GM23248 (cell line): ENCODE measurements at regions not wholly inside any gene's neighbourhood (a gene's known extent, or its start where the extent isn't known, plus 50 kb on each side); places are given as distances from the start of the nearest gene placed in this dataset.

Experiments used
- DNase-seq: peaks from one replicate; pipeline ENCODE4 v3.0.0-alpha.2; 2015
- H2AFZ ChIP-seq: fragments of 200-600 bp; sonication (generic); 2 replicates; pipeline ENCODE4 v1.6.1; 2016; ENCODE audit warnings: antibody characterized with exemption
- H3F3A ChIP-seq: fragments of 200-600 bp; sonication (generic); 2 replicates; pipeline ENCODE4 v1.6.1; 2016; ENCODE audit warnings: mild to moderate bottlenecking, antibody characterized with exemption, mixed run types; ENCODE audit not compliant: insufficient read depth
- H3K27ac ChIP-seq: fragments of 200-600 bp; sonication (generic); 2 replicates; pipeline ENCODE4 v1.5.1; 2016; ENCODE audit warnings: mild to moderate bottlenecking
- H3K27me3 ChIP-seq: fragments of 200-600 bp; sonication (generic); replicated peaks from 2 replicates; pipeline ENCODE4 v1.6.1; 2016; ENCODE audit warnings: mild to moderate bottlenecking; ENCODE audit not compliant: insufficient read depth
- H3K36me3 ChIP-seq: fragments of 200-600 bp; sonication (generic); 2 replicates; pipeline ENCODE4 v1.6.1; 2016; ENCODE audit warnings: low read depth, mild to moderate bottlenecking
- H3K4me1 ChIP-seq: fragments of 200-600 bp; sonication (generic); 2 replicates; pipeline ENCODE4 v1.6.1; 2016; ENCODE audit warnings: mild to moderate bottlenecking; ENCODE audit not compliant: insufficient read depth
- H3K4me2 ChIP-seq: fragments of 200-600 bp; sonication (generic); one replicate; pipeline ENCODE4 v1.6.1; 2016; ENCODE audit warnings: mild to moderate bottlenecking; ENCODE audit not compliant: unreplicated experiment
- H3K4me3 ChIP-seq: fragments of 200-600 bp; sonication (generic); 2 replicates; pipeline ENCODE4 v1.5.1; 2016; ENCODE audit warnings: mild to moderate bottlenecking
- H3K79me2 ChIP-seq: fragments of 200-600 bp; sonication (generic); 2 replicates; pipeline ENCODE4 v1.6.1; 2016; ENCODE audit warnings: mild to moderate bottlenecking; ENCODE audit not compliant: insufficient read depth
- H3K9ac ChIP-seq: fragments of 200-600 bp; sonication (generic); 2 replicates; pipeline ENCODE4 v1.6.1; 2016; ENCODE audit warnings: mild to moderate bottlenecking
- H3K9me2 ChIP-seq: fragments of 200-600 bp; sonication (generic); 2 replicates; pipeline ENCODE4 v1.6.1; 2016; ENCODE audit warnings: mixed run types, mild to moderate bottlenecking, moderate library complexity; ENCODE audit not compliant: insufficient read depth
- H3K9me3 ChIP-seq: fragments of 200-600 bp; sonication (generic); one replicate; pipeline ENCODE4 v1.6.1; 2017; ENCODE audit warnings: low read depth
- H4K20me1 ChIP-seq: fragments of 200-600 bp; sonication (generic); 2 replicates; pipeline ENCODE4 v1.6.0; 2016; ENCODE audit not compliant: insufficient read depth
- EZH2 ChIP-seq: fragments of 200-600 bp; sonication (generic); IDR thresholded peaks from 2 replicates; pipeline ENCODE4 v1.6.1; 2018; ENCODE audit warnings: antibody characterized with exemption, mild to moderate bottlenecking; ENCODE audit not compliant: insufficient read depth, poor library complexity, severe bottlenecking
- EZH2phosphoT487 ChIP-seq: fragments of 200-600 bp; sonication (generic); IDR thresholded peaks from 2 replicates; pipeline ENCODE4 v1.6.1; 2018; ENCODE audit warnings: antibody characterized with exemption, moderate library complexity, mild to moderate bottlenecking, low read depth; ENCODE audit not compliant: insufficient read depth
- WGBS, 2 experiments: methylation state at CpG; one replicate each; pipeline ENCODE4 v1.1.6; 2015 to 2017; ENCODE audit warnings: low lambda C conversion rate in 2 of 2, low coverage in 1 of 2; ENCODE audit errors: missing lambda C conversion rate in 2 of 2; 5-methylcytosine and 5-hydroxymethylcytosine counted together
- in situ Hi-C: fragments of 300-500 bp; cut with MboI; formaldehyde crosslinking; loops from 2 replicates; pipeline ENCODE4 v1.15.0; 2020

GRCh38 chr1:2868571-2869195 lies 67.2 kb upstream of the TTC34 start:
- Histone ChIP-seq H3K4me3 (no peak overlapping the region), H3K9ac (no peak overlapping the region), H3F3A (no peaks in the 10 kb centered on the region), H3K4me2 (no peak overlapping the region), H3K79me2 (no peaks in the 10 kb centered on the region), H2AFZ (no peak overlapping the region), H3K36me3 (no peaks in the 10 kb centered on the region), H3K9me3 (no peaks in the 10 kb centered on the region), H3K4me1 (no peaks in the 10 kb centered on the region), H3K27me3 (no peaks in the 10 kb centered on the region), H3K9me2 (no peaks in the 10 kb centered on the region), H3K27ac (no peak overlapping the region), H4K20me1 (no peaks in the 10 kb centered on the region)
- WGBS, 2 experiments = 16 to 17% methylated on average over 23 of the region's 23 CpGs
- DNase-seq = no peak
- in situ Hi-C loops = no loop called here
- TF ChIP-seq EZH2phosphoT487 = no peak
- no peak for TF ChIP-seq EZH2

- H3K27me3 ChIP-seq = no peaks in the 10 kb centered on the region
- no peak overlapping the region for H3K4me2 ChIP-seq
- no peak overlapping the region for H3K9ac ChIP-seq
- no peaks in the 10 kb centered on the region for H3K36me3 ChIP-seq
- 41 to 44% methylated on average over 6 of the region's 6 CpGs for WGBS, 2 experiments
- no peaks in the 10 kb centered on the region for H3K9me3 ChIP-seq
- H3F3A ChIP-seq = no peaks in the 10 kb centered on the region
- in situ Hi-C loops = no loop called here
- no peak overlapping the region for H3K4me3 ChIP-seq
- no peaks in the 10 kb centered on the region for H4K20me1 ChIP-seq
- H3K9me2 ChIP-seq = no peaks in the 10 kb centered on the region
- H3K4me1 ChIP-seq = no peaks in the 10 kb centered on the region
- H3K79me2 ChIP-seq = no peaks in the 10 kb centered on the region
- no peak overlapping the region for H2AFZ ChIP-seq
- DNase-seq = no peak
- TF ChIP-seq EZH2phosphoT487 (no peak), EZH2 (no peak)
- H3K27ac ChIP-seq = no peak overlapping the region
These were observed 69.8 kb upstream of the TTC34 start for GRCh38 chr1:2871246-2871815.

- Histone ChIP-seq H3K9me3 (no peaks in the 10 kb centered on the region), H3K27ac (no peak overlapping the region), H3K9ac (no peak overlapping the region), H3K4me1 (no peaks in the 10 kb centered on the region), H2AFZ (no peak overlapping the region), H3K4me2 (no peak overlapping the region), H3K9me2 (no peaks in the 10 kb centered on the region), H3K36me3 (no peaks in the 10 kb centered on the region), H4K20me1 (no peaks in the 10 kb centered on the region), H3K27me3 (no peaks in the 10 kb centered on the region), H3K79me2 (no peaks in the 10 kb centered on the region), H3F3A (no peaks in the 10 kb centered on the region), H3K4me3 (no peak overlapping the region)
- in situ Hi-C loops = no loop called here
- DNase-seq = no peak
- 40 to 44% methylated on average over 7 of the region's 7 CpGs for WGBS, 2 experiments
- no peak for TF ChIP-seq EZH2
- no peak for TF ChIP-seq EZH2phosphoT487
These were observed 72.7 kb upstream of the TTC34 start for GRCh38 chr1:2874207-2874606.

GRCh38 chr1:2874607-2875480 lies 73.4 kb upstream of the TTC34 start:
- WGBS, 2 experiments = 12 to 15% methylated on average over 27 of the region's 30 CpGs
- no peaks in the 10 kb centered on the region for H3K9me3 ChIP-seq

More at GRCh38 chr1:2874607-2875480, 73.4 kb upstream of the TTC34 start:
- peak; percentile 2 for DNase-seq
- in situ Hi-C loops = no loop called here
- H3F3A ChIP-seq = no peaks in the 10 kb centered on the region
- H3K36me3 ChIP-seq = no peaks in the 10 kb centered on the region
- TF ChIP-seq EZH2phosphoT487 (no peak), EZH2 (no peak)
- no peak overlapping the region for H3K27ac ChIP-seq
- no peaks in the 10 kb centered on the region for H3K9me2 ChIP-seq
- H3K4me3 ChIP-seq = no peak overlapping the region
- H3K79me2 ChIP-seq = no peaks in the 10 kb centered on the region
- no peaks in the 10 kb centered on the region for H4K20me1 ChIP-seq
- H3K9ac ChIP-seq = no peak overlapping the region
- no peak overlapping the region for H2AFZ ChIP-seq
- no peaks in the 10 kb centered on the region for H3K4me1 ChIP-seq
- no peaks in the 10 kb centered on the region for H3K27me3 ChIP-seq
- H3K4me2 ChIP-seq = no peak overlapping the region
